Ishikawa (cell line): ENCODE measurements at regions not wholly inside any gene's neighbourhood (a gene's known extent, or its start where the extent isn't known, plus 50 kb on each side); places are given as distances from the start of the nearest gene placed in this dataset.

Experiments used
- CEBPB ChIP-seq: IDR thresholded peaks from 2 replicates; pipeline ENCODE4 v1.6.1; 2012
- EGR1 ChIP-seq: IDR thresholded peaks from 2 replicates; pipeline ENCODE4 v1.6.1; 2012
- EP300 ChIP-seq: IDR thresholded peaks from 2 replicates; pipeline ENCODE4 v1.6.1; 2012; ENCODE audit warnings: borderline replicate concordance
- NFIC ChIP-seq: IDR thresholded peaks from 2 replicates; pipeline ENCODE4 v1.6.1; 2012
- TCF12 ChIP-seq: IDR thresholded peaks from 2 replicates; pipeline ENCODE4 v1.6.1; 2012; ENCODE audit warnings: low read depth
- YY1 ChIP-seq: IDR thresholded peaks from 2 replicates; pipeline ENCODE4 v1.6.1; 2012; ENCODE audit warnings: low read depth
- TF ChIP-seq, protein P1 (sequence below): IDR thresholded peaks from 2 replicates; pipeline ENCODE4 v1.6.1; 2012

DNA sequence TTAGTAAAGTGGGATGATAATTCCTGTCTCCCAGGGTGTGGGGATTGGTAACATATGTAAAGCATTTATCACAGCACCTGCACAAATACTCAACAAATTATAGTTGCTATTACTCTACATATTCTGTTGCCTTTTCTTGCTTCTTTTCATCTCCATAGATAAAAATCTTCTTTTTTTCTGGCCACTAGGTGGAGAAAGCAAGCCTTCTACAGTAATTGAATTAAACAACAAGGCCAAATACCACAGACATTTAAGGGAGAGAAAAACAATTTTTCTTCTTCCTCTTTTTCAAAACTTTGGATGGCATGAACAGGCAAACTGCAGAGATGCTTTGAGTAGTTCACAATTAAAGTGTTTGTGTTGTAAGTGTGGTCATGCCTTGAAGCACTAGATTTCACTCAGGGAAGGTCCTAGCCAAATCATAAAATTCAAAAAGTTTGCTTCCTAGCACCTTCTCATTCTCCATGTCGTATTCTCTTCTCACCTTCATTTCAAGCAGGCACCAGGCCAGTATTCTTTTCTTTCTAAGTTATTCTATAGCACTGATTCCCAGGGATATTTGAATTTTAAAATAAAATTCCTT is 493.4 kb upstream of the TGFBR2 start:
- TF ChIP-seq TCF12 (no peak), CEBPB (no peak), NFIC (no peak), EP300 (no peak), EGR1 (no peak), YY1 (no peak)
- TF ChIP-seq, protein P1, sequence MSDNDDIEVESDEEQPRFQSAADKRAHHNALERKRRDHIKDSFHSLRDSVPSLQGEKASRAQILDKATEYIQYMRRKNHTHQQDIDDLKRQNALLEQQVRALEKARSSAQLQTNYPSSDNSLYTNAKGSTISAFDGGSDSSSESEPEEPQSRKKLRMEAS = no peak
